ENCODE measurements at regions not wholly inside any gene's neighbourhood (a gene's known extent, or its start where the extent isn't known, plus 50 kb on each side); places are given as distances from the start of the nearest gene placed in this dataset.

DNA sequence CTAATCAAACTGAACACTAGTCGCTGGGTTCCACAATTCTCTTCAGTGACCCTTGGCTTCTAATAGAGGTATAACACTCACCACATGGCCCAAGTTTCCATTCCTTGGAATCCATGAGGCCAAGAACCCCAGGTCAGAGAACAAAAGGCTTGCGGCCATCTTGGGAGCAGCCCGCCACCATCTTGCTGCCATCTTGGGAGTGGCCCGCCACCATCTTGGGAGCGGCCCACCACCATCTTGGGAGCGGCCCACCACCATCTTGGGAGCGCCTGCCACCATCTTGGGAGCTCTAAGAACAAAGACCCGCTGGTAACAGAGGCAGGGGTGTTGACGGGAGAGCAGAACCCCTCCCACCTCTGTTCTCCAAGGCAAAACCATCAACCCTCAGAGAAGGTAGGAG lies 493.4 kb downstream of the MATN1 start:
- TF ChIP-seq, protein P1, sequence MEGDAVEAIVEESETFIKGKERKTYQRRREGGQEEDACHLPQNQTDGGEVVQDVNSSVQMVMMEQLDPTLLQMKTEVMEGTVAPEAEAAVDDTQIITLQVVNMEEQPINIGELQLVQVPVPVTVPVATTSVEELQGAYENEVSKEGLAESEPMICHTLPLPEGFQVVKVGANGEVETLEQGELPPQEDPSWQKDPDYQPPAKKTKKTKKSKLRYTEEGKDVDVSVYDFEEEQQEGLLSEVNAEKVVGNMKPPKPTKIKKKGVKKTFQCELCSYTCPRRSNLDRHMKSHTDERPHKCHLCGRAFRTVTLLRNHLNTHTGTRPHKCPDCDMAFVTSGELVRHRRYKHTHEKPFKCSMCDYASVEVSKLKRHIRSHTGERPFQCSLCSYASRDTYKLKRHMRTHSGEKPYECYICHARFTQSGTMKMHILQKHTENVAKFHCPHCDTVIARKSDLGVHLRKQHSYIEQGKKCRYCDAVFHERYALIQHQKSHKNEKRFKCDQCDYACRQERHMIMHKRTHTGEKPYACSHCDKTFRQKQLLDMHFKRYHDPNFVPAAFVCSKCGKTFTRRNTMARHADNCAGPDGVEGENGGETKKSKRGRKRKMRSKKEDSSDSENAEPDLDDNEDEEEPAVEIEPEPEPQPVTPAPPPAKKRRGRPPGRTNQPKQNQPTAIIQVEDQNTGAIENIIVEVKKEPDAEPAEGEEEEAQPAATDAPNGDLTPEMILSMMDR (optimal IDR thresholded peaks at IDR 0.05 in 1 of 3, IDR thresholded peaks at IDR 0.05 in 1 of 3, conservative IDR thresholded peaks at IDR 0.05 in 1 of 3; ENCODE audit: extremely low read depth in 1 of 3, insufficient read depth in 2 of 3, low read length in 3 of 3): no peak
- no peak for TF ChIP-seq EZH2 (IDR thresholded peaks at IDR 0.05; ENCODE audit: low read length)

Data from keratinocyte (primary cell).